RWPE2 (cell line): ENCODE measurements at regions not wholly inside any gene's neighbourhood (a gene's known extent, or its start where the extent isn't known, plus 50 kb on each side); places are given as distances from the start of the nearest gene placed in this dataset.

Experiments used
- ATAC-seq: fragments of 200-7000 bp; cut with Tn5 transposase; 3 replicates; pipeline ENCODE4 v1.9.1; 2021; ENCODE audit warnings: low read depth
- DNase-seq: peaks from one replicate; pipeline ENCODE4 v3.0.0-alpha.2; 2020; ENCODE audit warnings: low spot score
- H3K27ac ChIP-seq: fragments of 450-650 bp; 2 replicates; pipeline ENCODE4 v1.5.1; 2017; ENCODE audit warnings: mild to moderate bottlenecking; ENCODE audit not compliant: poor library complexity, severe bottlenecking
- H3K27me3 ChIP-seq: fragments of 250-450 bp; sonication (Bioruptor Pico); 2 replicates; pipeline ENCODE4 v1.5.1; 2021; ENCODE audit warnings: mild to moderate bottlenecking, moderate library complexity; ENCODE audit not compliant: insufficient read depth, poor library complexity, severe bottlenecking
- H3K36me3 ChIP-seq: fragments of 250-450 bp; sonication (Bioruptor Pico); 2 replicates; pipeline ENCODE4 v1.5.1; 2020; ENCODE audit warnings: low read depth, mild to moderate bottlenecking, moderate library complexity
- H3K4me1 ChIP-seq: fragments of 250-450 bp; sonication (Bioruptor Pico); 2 replicates; pipeline ENCODE4 v1.5.1; 2021; ENCODE audit warnings: mild to moderate bottlenecking, moderate library complexity; ENCODE audit not compliant: insufficient read depth, poor library complexity, severe bottlenecking
- H3K4me3 ChIP-seq: fragments of 250-450 bp; sonication (Bioruptor Pico); 2 replicates; pipeline ENCODE4 v1.5.1; 2021; ENCODE audit warnings: mild to moderate bottlenecking, moderate library complexity; ENCODE audit not compliant: severe bottlenecking
- H3K9me3 ChIP-seq: fragments of 250-450 bp; sonication (Bioruptor Pico); 2 replicates; pipeline ENCODE4 v1.5.1; 2021; ENCODE audit warnings: mild to moderate bottlenecking, moderate library complexity; ENCODE audit not compliant: severe bottlenecking
- TF ChIP-seq, protein P1 (sequence below): fragments of 450-650 bp; IDR thresholded peaks from one replicate; pipeline ENCODE4 v1.5.1; 2017; ENCODE audit warnings: mild to moderate bottlenecking, moderate library complexity; ENCODE audit not compliant: poor library complexity, severe bottlenecking

DNA sequence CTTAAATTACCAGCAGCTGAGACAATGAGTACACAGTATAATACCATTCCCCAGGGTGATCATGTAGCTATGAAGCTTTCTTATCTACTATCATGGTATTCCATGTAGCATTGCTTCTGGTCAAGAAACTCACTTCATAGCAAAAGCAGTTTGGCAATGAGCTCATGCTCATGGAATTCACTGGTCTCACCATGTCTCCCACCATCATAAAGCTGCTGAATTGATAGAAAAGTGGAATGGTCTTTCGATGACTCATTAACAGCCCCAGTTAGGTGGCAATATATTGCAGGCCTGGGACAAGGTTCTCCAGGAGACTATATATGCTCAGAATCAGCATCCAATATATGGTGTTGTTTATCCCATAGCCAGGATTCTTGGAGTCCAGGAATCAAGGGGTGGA is 553.7 kb downstream of the FOXG1 start:
- H3K4me1 ChIP-seq, result no peaks in the 10 kb centered on the region
- no peak overlapping the region for H3K4me3 ChIP-seq
- no peak overlapping the region for H3K27ac ChIP-seq
- ATAC-seq, result no peak
- DNase-seq, result no peak
- H3K27me3 ChIP-seq, result no peaks in the 10 kb centered on the region
- TF ChIP-seq, protein P1, sequence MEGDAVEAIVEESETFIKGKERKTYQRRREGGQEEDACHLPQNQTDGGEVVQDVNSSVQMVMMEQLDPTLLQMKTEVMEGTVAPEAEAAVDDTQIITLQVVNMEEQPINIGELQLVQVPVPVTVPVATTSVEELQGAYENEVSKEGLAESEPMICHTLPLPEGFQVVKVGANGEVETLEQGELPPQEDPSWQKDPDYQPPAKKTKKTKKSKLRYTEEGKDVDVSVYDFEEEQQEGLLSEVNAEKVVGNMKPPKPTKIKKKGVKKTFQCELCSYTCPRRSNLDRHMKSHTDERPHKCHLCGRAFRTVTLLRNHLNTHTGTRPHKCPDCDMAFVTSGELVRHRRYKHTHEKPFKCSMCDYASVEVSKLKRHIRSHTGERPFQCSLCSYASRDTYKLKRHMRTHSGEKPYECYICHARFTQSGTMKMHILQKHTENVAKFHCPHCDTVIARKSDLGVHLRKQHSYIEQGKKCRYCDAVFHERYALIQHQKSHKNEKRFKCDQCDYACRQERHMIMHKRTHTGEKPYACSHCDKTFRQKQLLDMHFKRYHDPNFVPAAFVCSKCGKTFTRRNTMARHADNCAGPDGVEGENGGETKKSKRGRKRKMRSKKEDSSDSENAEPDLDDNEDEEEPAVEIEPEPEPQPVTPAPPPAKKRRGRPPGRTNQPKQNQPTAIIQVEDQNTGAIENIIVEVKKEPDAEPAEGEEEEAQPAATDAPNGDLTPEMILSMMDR, result no peak
- no peaks in the 10 kb centered on the region for H3K9me3 ChIP-seq
- no peaks in the 10 kb centered on the region for H3K36me3 ChIP-seq

- no peaks in the 10 kb centered on the region for H3K27me3 ChIP-seq
- TF ChIP-seq, protein P1, result no peak
- H3K27ac ChIP-seq, result no peak overlapping the region
- no peaks in the 10 kb centered on the region for H3K4me1 ChIP-seq
- peak; percentile 52; the same call in 2 of the 3 replicates for ATAC-seq
- no peaks in the 10 kb centered on the region for H3K9me3 ChIP-seq
- H3K4me3 ChIP-seq, result no peak overlapping the region
- no peak for DNase-seq
- no peaks in the 10 kb centered on the region for H3K36me3 ChIP-seq
Observed at GRCh38 chr14:29321646-29322045, 555.1 kb downstream of the FOXG1 start.

- H3K4me1 ChIP-seq, result peaks cover 8% of the 10 kb centered on the region
- H3K4me3 ChIP-seq, result no peak overlapping the region
- TF ChIP-seq, protein P1, result no peak
- no peaks in the 10 kb centered on the region for H3K9me3 ChIP-seq
- H3K27me3 ChIP-seq, result no peaks in the 10 kb centered on the region
- ATAC-seq, result peak; percentile 98
- DNase-seq, result no peak
- H3K36me3 ChIP-seq, result no peaks in the 10 kb centered on the region
- H3K27ac ChIP-seq, result no peak overlapping the region
Observed at GRCh38 chr14:29339494-29340172, 573.0 kb downstream of the FOXG1 start.

DNA sequence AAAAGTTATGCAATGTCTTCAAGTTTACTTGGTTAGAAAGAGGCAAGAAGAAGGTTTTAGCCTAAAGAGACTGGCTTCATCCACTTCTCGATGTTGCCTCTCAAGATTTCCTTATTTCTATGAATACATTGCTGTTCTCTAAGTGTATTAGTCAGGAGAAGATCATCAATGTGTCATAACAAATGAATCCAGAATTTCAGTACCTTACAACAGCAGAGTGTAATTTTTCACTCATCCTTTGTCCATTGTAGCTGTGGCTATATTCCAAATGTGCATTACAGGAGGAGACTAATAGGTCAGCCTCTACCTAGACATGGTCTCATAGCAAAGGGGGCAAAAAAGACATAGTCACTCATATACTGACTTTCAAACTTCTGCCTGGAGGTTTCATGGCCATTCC is 579.1 kb downstream of the PRKD1 start:
- Histone ChIP-seq H3K27me3 (no peaks in the 10 kb centered on the region), H3K4me3 (no peak overlapping the region), H3K36me3 (no peaks in the 10 kb centered on the region), H3K4me1 (peaks cover 10% of the 10 kb centered on the region), H3K27ac (peak overlapping the region; percentile 39), H3K9me3 (no peaks in the 10 kb centered on the region)
- TF ChIP-seq, protein P1, result no peak
- DNase-seq, result no peak
- peak; percentile 89 for ATAC-seq

DNA sequence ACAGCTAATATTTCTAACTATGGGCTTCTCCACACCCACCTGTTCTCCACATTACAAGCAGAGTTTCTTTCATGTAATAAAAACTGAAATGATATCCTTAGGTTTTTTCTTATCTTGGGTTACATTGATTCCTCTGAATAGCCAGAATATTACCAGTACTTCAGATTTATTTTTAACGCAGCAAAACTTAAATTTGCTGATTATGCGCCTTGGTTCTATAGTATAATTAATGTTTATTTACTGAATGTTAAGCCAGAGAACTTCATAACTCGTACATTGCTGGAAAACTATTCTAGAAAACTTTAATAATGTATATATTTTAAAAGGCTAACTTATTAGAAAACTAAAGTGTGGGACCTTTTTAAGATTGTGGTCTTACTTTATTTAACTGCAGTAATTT is 577.2 kb downstream of the PRKD1 start:
- TF ChIP-seq, protein P1, result no peak
- Histone ChIP-seq H3K4me3 (no peak overlapping the region), H3K9me3 (no peaks in the 10 kb centered on the region), H3K36me3 (no peaks in the 10 kb centered on the region), H3K27ac (no peak overlapping the region), H3K4me1 (peaks cover 10% of the 10 kb centered on the region), H3K27me3 (no peaks in the 10 kb centered on the region)
- DNase-seq (no peak), ATAC-seq (no peak)
